Memory B cell (primary cell): ENCODE measurements at regions not wholly inside any gene's neighbourhood (a gene's known extent, or its start where the extent isn't known, plus 50 kb on each side); places are given as distances from the start of the nearest gene placed in this dataset.
"Not testable (repeated sequence)": the region's sequence is repeated elsewhere in the genome, so short reads cannot be mapped to it uniquely, and the experiment has no call there.

Source experiments
- ATAC-seq: fragments of 150-1000 bp; cut with Tn5 transposase; 2 replicates; pipeline ENCODE4 v1.10.0; 2021; ENCODE audit warnings: low read depth, mild to moderate bottlenecking, moderate library complexity
- DNase-seq, 2 donors: peaks; one replicate each; pipeline ENCODE4 v3.0.0; 2022; ENCODE audit warnings: low spot score in 2 of 2
- H3K27ac Mint-ChIP-seq: one replicate; pipeline ENCODE4 v1.8.0; 2022; ENCODE audit warnings: mild to moderate bottlenecking, moderate library complexity, mixed read lengths
- H3K27me3 Mint-ChIP-seq: one replicate; pipeline ENCODE4 v1.8.0; 2022; ENCODE audit warnings: mixed read lengths
- H3K36me3 Mint-ChIP-seq: one replicate; pipeline ENCODE4 v1.8.0; 2022; ENCODE audit warnings: mild to moderate bottlenecking, mixed read lengths
- H3K4me1 Mint-ChIP-seq: one replicate; pipeline ENCODE4 v1.8.0; 2022; ENCODE audit warnings: mixed read lengths
- H3K4me3 Mint-ChIP-seq: one replicate; pipeline ENCODE4 v1.8.0; 2022; ENCODE audit warnings: mild to moderate bottlenecking, moderate library complexity, mixed read lengths
- H3K9me3 Mint-ChIP-seq: one replicate; pipeline ENCODE4 v1.8.0; 2022; ENCODE audit warnings: mixed read lengths

DNA sequence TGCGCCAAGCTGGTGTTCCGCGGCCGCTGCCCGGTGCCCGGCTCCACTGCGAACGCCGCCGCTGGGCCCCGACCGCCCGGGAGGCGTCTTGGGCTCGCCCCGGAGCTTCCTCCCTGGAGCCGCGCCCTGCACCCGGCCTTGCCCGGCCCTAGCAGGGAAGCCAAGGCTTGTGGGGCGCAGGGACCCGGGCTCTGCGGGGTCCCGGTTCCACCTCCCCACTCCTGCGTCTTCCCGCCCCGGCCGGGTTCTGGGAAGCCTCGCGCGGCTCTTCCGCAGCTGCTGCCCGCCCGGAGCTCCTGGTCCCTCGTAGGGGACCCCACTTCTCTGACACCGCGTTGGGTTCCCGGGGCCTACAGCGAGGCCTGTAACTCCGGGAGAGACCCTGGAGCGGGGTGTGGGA, 149.8 kb downstream of the OR4F15 start:
- H3K27ac Mint-ChIP-seq, DNase-seq, H3K36me3 Mint-ChIP-seq, ATAC-seq, H3K4me1 Mint-ChIP-seq, H3K27me3 Mint-ChIP-seq, H3K9me3 Mint-ChIP-seq: not testable (repeated sequence)
- H3K4me3 Mint-ChIP-seq, result peak overlapping the region; percentile 21

DNA sequence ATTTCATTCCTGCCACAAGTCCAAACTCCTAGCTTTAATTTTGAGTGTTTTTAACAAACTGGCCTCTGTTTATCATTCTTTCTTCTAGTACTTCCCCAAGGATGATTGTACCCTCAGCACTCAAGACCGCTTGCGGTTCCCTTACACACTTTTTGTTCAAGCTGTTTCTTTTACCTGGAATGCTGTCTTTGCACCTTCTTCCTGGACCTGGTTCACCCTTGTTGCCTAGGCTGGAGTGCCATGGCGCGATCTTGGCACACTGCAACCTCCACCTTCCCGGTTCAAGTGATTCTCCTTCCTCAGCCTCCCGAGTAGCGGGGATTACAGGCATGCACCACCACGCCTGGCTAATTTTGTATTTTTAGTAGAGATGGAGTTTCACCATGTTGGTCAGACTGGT, 151.7 kb downstream of the OR4F15 start:
- H3K9me3 Mint-ChIP-seq, H3K27me3 Mint-ChIP-seq, H3K4me3 Mint-ChIP-seq, H3K27ac Mint-ChIP-seq, H3K36me3 Mint-ChIP-seq, H3K4me1 Mint-ChIP-seq, DNase-seq, ATAC-seq: not testable (repeated sequence)

DNA sequence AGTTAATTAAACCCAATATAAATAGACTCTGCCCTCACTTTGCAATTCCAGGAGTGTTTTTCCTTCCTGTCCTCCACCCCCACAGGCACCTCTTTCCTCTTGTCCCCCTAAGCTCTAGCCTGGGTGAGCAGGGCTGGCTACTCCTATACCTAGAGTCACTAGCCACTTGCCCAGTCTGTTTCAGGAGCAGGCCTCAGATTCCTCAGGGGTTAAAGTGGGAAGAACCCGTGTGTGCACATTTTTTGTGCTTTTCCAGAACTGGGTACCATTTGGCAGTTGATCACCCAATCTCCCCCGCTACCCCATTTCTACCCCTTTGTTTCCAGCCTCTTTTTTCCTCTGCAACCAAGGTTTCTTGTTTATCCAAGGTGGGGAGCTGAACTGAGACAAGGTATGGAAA, 153.4 kb downstream of the OR4F15 start:
- H3K36me3 Mint-ChIP-seq, H3K4me3 Mint-ChIP-seq, H3K27ac Mint-ChIP-seq, H3K27me3 Mint-ChIP-seq, DNase-seq, ATAC-seq, H3K9me3 Mint-ChIP-seq, H3K4me1 Mint-ChIP-seq: not testable (repeated sequence)

DNA sequence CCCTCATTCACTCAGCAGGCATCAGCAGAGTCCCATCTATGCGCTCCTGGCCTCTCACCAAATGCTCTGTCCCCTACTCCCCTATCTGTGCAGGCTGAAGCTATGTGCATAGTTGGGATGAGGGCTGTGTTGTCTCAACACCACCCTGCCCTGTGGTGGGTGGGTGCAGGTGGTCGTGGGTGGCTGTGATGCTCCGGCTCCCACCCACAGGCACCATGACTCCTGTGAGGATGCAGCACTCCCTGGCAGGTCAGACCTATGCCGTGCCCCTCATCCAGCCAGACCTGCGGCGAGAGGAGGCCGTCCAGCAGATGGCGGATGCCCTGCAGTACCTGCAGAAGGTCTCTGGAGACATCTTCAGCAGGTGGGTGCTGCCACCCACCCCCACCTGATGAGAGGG, 153.9 kb downstream of the OR4F15 start:
- ATAC-seq, H3K4me3 Mint-ChIP-seq, H3K27me3 Mint-ChIP-seq, H3K36me3 Mint-ChIP-seq, DNase-seq, H3K9me3 Mint-ChIP-seq, H3K4me1 Mint-ChIP-seq, H3K27ac Mint-ChIP-seq: not testable (repeated sequence)

DNA sequence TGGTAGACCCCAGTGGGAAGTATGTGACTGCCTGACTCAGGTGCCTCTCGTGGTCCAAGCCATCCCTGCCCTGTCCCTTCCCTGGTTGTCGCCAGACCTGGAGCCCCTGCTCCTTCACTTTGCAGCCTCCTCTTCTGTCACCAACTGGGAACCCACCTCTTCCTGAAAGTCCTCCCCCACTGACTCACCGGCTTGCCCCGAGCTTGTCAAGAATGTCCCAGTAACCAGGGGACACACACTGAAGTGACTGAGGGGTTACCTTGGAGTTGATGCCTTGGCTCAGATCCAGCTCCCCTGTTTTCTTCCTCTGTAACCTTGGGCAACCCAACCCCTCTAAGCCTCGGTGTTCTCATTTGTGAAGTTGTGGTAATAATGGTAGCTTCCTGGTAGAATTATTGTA, 155.4 kb downstream of the OR4F15 start:
- not testable (repeated sequence) for H3K36me3 Mint-ChIP-seq, H3K27me3 Mint-ChIP-seq, H3K27ac Mint-ChIP-seq, DNase-seq, H3K4me1 Mint-ChIP-seq, H3K4me3 Mint-ChIP-seq, ATAC-seq, H3K9me3 Mint-ChIP-seq

DNA sequence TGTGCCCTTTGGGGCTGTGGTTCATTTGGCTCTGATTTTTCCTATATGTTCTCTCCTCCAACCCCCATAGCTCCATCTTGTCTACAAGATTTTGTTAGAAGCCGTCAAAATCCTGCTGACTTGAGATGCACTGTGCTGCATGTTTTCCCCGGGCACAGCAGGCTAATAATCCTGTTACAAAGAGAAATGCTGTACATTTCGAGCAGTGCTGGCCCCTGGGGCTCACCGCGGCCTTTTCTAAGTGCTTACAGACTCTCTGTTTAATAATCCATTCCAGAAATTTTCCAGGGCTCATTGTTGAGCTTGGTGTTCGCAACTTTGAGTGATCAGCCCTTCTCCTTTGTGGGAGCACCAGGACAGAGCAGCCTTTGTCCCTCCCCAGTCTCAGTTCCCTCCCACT, 158.6 kb downstream of the OR4F15 start:
- H3K4me1 Mint-ChIP-seq, DNase-seq, H3K9me3 Mint-ChIP-seq, H3K4me3 Mint-ChIP-seq, H3K27ac Mint-ChIP-seq, H3K27me3 Mint-ChIP-seq, ATAC-seq, H3K36me3 Mint-ChIP-seq: not testable (repeated sequence)

- H3K4me3 Mint-ChIP-seq, H3K27ac Mint-ChIP-seq, DNase-seq, ATAC-seq, H3K9me3 Mint-ChIP-seq, H3K27me3 Mint-ChIP-seq, H3K4me1 Mint-ChIP-seq, H3K36me3 Mint-ChIP-seq: not testable (repeated sequence)
Observed at GRCh38 chr15:101977281-101977680, 165.3 kb downstream of the OR4F15 start.

- not testable (repeated sequence) for H3K4me1 Mint-ChIP-seq, H3K9me3 Mint-ChIP-seq, H3K27me3 Mint-ChIP-seq, H3K27ac Mint-ChIP-seq, H3K36me3 Mint-ChIP-seq, ATAC-seq
- H3K4me3 Mint-ChIP-seq, result peak overlapping the region; percentile 55
- peak in 1 of 2 donors; percentile 22 for DNase-seq
Observed at GRCh38 chr15:101980206-101980910, 168.4 kb downstream of the OR4F15 start.
